ENCODE measurements at regions not wholly inside any gene's neighbourhood (a gene's known extent, or its start where the extent isn't known, plus 50 kb on each side); places are given as distances from the start of the nearest gene placed in this dataset.

DNA sequence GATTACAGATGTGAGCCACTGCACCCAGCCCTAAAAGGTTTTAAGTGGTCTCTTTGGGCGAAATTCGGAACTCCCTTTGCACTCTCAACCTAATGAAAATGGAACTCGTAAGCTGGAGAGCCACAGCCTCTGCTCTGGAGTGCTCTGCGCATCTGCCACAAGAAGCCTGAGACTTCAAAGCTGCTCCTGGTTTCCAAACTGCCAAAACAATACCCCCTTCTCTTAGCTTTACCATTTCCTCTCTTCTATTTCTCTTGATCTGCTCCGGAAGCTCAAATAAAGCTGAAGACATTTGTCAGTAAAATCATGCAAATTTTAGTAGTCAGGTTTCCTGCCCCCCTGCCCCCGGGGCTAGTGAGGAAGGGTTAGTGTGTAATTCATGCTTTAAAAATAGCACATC, 312.7 kb downstream of the MFSD1 start:
- TF ChIP-seq POLR2A (IDR thresholded peaks at IDR 0.05; ENCODE audit: low read depth, low read length) (no peak), TAF1 (IDR thresholded peaks at IDR 0.05; ENCODE audit: low read depth, low read length) (no peak), POLR2AphosphoS5 (IDR thresholded peaks at IDR 0.05; ENCODE audit: low read depth, low read length) (no peak), SPI1 (IDR thresholded peaks at IDR 0.05; ENCODE audit: low read depth, low read length) (no peak), POU2F2 (IDR thresholded peaks at IDR 0.05; ENCODE audit: low read depth, low read length) (no peak)
